SK-N-SH (cell line): ENCODE measurements at regions not wholly inside any gene's neighbourhood (a gene's known extent, or its start where the extent isn't known, plus 50 kb on each side); places are given as distances from the start of the nearest gene placed in this dataset.

Source experiments
- CTCF ChIA-PET: fragments of 300-600, 350-600 bp; formaldehyde crosslinking; extraction: SDS; loops from one replicate; lab custom pipeline; 2021; lab: Yijun Ruan, JAX
- POLR2A ChIA-PET: fragments of 350-600 bp; sonication (Branson Sonifier 250); formaldehyde crosslinking; extraction: SDS; loops from one replicate; lab custom pipeline; 2020; ENCODE audit warnings: antibody characterized with exemption, inconsistent platforms; lab: Yijun Ruan, JAX
- DNase-seq: peaks from one replicate; pipeline ENCODE4 v3.0.0; 2012
- H2AFZ ChIP-seq: fragments of 200-600 bp; sonication (generic); 2 replicates; pipeline ENCODE4 v1.8.1; 2016; ENCODE audit warnings: antibody characterized with exemption, mild to moderate bottlenecking, low read depth
- H3F3A ChIP-seq: fragments of 200-600 bp; sonication (generic); replicated peaks from 2 replicates; pipeline ENCODE3; 2016; ENCODE audit warnings: antibody characterized with exemption, mild to moderate bottlenecking; ENCODE audit not compliant: insufficient read depth
- H3K27ac ChIP-seq, 2 experiments: fragments of 200-500 bp in 1 of 2; fragments of 200-600 bp in 1 of 2; sonication (Bioruptor generic) in 1 of 2; sonication (generic), shearing (Covaris generic) in 1 of 2; 2 replicates each; pipeline versions ENCODE4 v1.5.1 to v1.6.1; 2014 to 2016; ENCODE audit warnings: low read depth in 2 of 2, inconsistent platforms in 1 of 2, low read length in 1 of 2, mild to moderate bottlenecking in 1 of 2, mixed read lengths in 1 of 2
- H3K27me3 ChIP-seq: fragments of 200-600 bp; sonication (generic), shearing (Covaris generic); 2 replicates; pipeline ENCODE4 v1.6.1; 2016; ENCODE audit warnings: mixed run types; ENCODE audit not compliant: insufficient read depth
- H3K36me3 ChIP-seq, 2 experiments: fragments of 200-500 bp in 1 of 2; fragments of 200-600 bp in 1 of 2; sonication (Bioruptor generic) in 1 of 2; sonication (generic) in 1 of 2; replicated peaks in 1 of 2; 2 replicates each; pipeline versions ENCODE3 to v1.5.1; 2014 to 2016; ENCODE audit warnings: low read length in 1 of 2, mild to moderate bottlenecking in 1 of 2; ENCODE audit not compliant: insufficient read depth in 2 of 2, control insufficient read depth in 1 of 2
- H3K4me1 ChIP-seq, 2 experiments: fragments of 200-500 bp in 1 of 2; fragments of 200-600 bp in 1 of 2; sonication (Bioruptor generic) in 1 of 2; sonication (generic), shearing (Covaris generic) in 1 of 2; 2 replicates each; pipeline versions ENCODE4 v1.5.1 to v1.6.1; 2014 to 2016; ENCODE audit warnings: low read depth in 1 of 2, low read length in 1 of 2, mixed run types in 1 of 2; ENCODE audit not compliant: insufficient read depth in 2 of 2, control insufficient read depth in 1 of 2
- H3K4me2 ChIP-seq: fragments of 200-600 bp; sonication (generic), shearing (Covaris generic); 2 replicates; pipeline ENCODE4 v1.6.1; 2017; ENCODE audit warnings: mixed run types
- H3K4me3 ChIP-seq, 2 experiments: fragments of 200-500 bp in 1 of 2; fragments of 200-600 bp in 1 of 2; sonication (Bioruptor generic) in 1 of 2; sonication (generic), shearing (Covaris generic) in 1 of 2; 2 replicates each; pipeline versions ENCODE4 v1.5.1 to v1.8.1; 2014 to 2016; ENCODE audit warnings: low read depth in 2 of 2, inconsistent platforms in 1 of 2, low read length in 1 of 2, mild to moderate bottlenecking in 1 of 2, mixed read lengths in 1 of 2, moderate library complexity in 1 of 2
- H3K79me2 ChIP-seq: fragments of 200-600 bp; sonication (generic); 2 replicates; pipeline ENCODE4 v1.8.1; 2017; ENCODE audit warnings: mild to moderate bottlenecking; ENCODE audit not compliant: insufficient read depth
- H3K9ac ChIP-seq: fragments of 200-600 bp; sonication (generic); 2 replicates; pipeline ENCODE4 v1.6.1; 2017; ENCODE audit warnings: mixed run types
- H3K9me2 ChIP-seq: fragments of 200-600 bp; sonication (generic); 2 replicates; pipeline ENCODE4 v1.6.1; 2017; ENCODE audit warnings: mixed run types
- H3K9me3 ChIP-seq: fragments of 200-600 bp; sonication (generic); 2 replicates; pipeline ENCODE4 v1.6.1; 2017; ENCODE audit warnings: mixed run types, mild to moderate bottlenecking, moderate library complexity
- H4K20me1 ChIP-seq: fragments of 200-600 bp; sonication (generic); 2 replicates; pipeline ENCODE4 v1.6.1; 2017; ENCODE audit warnings: mild to moderate bottlenecking, mixed run types; ENCODE audit not compliant: insufficient read depth
- EZH2phosphoT487 ChIP-seq: fragments of 200-600 bp; sonication (generic); IDR thresholded peaks from 2 replicates; pipeline ENCODE4 v1.6.1; 2017; ENCODE audit warnings: low read depth, mixed run types, mild to moderate bottlenecking, antibody characterized with exemption, moderate library complexity, borderline replicate concordance
- FOXJ3 ChIP-seq: sonication (generic); formaldehyde crosslinking; IDR thresholded peaks from 2 replicates; pipeline ENCODE4 v1.5.1; 2020; ENCODE audit warnings: mild to moderate bottlenecking, missing genetic modification reagents
- IRF3 ChIP-seq: fragments of 150-350 bp; IDR thresholded peaks from 2 replicates; pipeline ENCODE4 v1.6.1; 2016; ENCODE audit warnings: mild to moderate bottlenecking, low read depth, low read length
- MAX ChIP-seq: IDR thresholded peaks from 2 replicates; pipeline ENCODE4 v1.4.0; 2012; ENCODE audit warnings: low read depth
- MEF2A ChIP-seq: IDR thresholded peaks from 2 replicates; pipeline ENCODE4 v1.4.0; 2012; ENCODE audit warnings: low read depth, borderline replicate concordance
- MXI1 ChIP-seq: IDR thresholded peaks from 2 replicates; pipeline ENCODE4 v1.6.1; 2012; ENCODE audit warnings: mild to moderate bottlenecking, low read depth, low read length, improper control_type of control experiment
- NRF1 ChIP-seq: IDR thresholded peaks from 2 replicates; pipeline ENCODE4 v1.6.1; 2012; ENCODE audit warnings: low read depth, mild to moderate bottlenecking, low read length
- POLR2AphosphoS5 ChIP-seq: IDR thresholded peaks from 2 replicates; pipeline ENCODE4 v1.6.1; 2012; ENCODE audit warnings: low read depth, low read length
- REST ChIP-seq: IDR thresholded peaks from 2 replicates; pipeline ENCODE4 v1.6.1; 2012; ENCODE audit warnings: mild to moderate bottlenecking, low read depth, low read length, moderate library complexity
- RFX5 ChIP-seq: IDR thresholded peaks from 2 replicates; pipeline ENCODE4 v1.6.1; 2012; ENCODE audit warnings: mild to moderate bottlenecking, improper control_type of control experiment, low read length
- RXRA ChIP-seq: IDR thresholded peaks from 2 replicates; pipeline ENCODE4 v1.4.0; 2012; ENCODE audit warnings: low read depth, mild to moderate bottlenecking, borderline replicate concordance
- SIN3A ChIP-seq: IDR thresholded peaks from 2 replicates; pipeline ENCODE4 v1.6.1; 2012; ENCODE audit warnings: low read depth, mild to moderate bottlenecking, low read length, moderate library complexity, borderline replicate concordance
- SMC3 ChIP-seq: IDR thresholded peaks from 2 replicates; pipeline ENCODE4 v1.6.1; 2012; ENCODE audit warnings: low read depth, low read length, improper control_type of control experiment
- TAF1 ChIP-seq: IDR thresholded peaks from 2 replicates; pipeline ENCODE4 v1.6.1; 2012; ENCODE audit warnings: low read depth, mild to moderate bottlenecking, low read length, moderate library complexity, borderline replicate concordance
- WGBS: methylation state at CpG from one replicate; pipeline ENCODE4 v1.1.6; 2017; ENCODE audit warnings: low lambda C conversion rate; 5-methylcytosine and 5-hydroxymethylcytosine counted together

GRCh38 chr4:173696011-173696410 is 166.0 kb upstream of the HAND2 start:
- no peak for DNase-seq
- no peaks in the 10 kb centered on the region for H3K36me3 ChIP-seq
- H3K9me3 ChIP-seq = no peaks in the 10 kb centered on the region
- no peak overlapping the region for H3K4me3 ChIP-seq
- TF ChIP-seq MXI1 (no peak), MEF2A (no peak), EZH2phosphoT487 (no peak), POLR2AphosphoS5 (no peak), TAF1 (no peak), FOXJ3 (CRISPR knock-in tag) (no peak), SIN3A (no peak), MAX (no peak), REST (no peak), RXRA (no peak), SMC3 (no peak), NRF1 (no peak), RFX5 (no peak), IRF3 (no peak)
- H3K4me2 ChIP-seq = no peak overlapping the region
- no peak overlapping the region for H3K9ac ChIP-seq
- no peaks in the 10 kb centered on the region for H4K20me1 ChIP-seq
- H3K27ac ChIP-seq = no peak overlapping the region
- CTCF ChIA-PET = no interaction called here
- H3K79me2 ChIP-seq = no peaks in the 10 kb centered on the region
- H2AFZ ChIP-seq = no peak overlapping the region
- H3K27me3 ChIP-seq = no peaks in the 10 kb centered on the region
- H3K4me1 ChIP-seq = peaks cover 0 to 9% of the 10 kb centered on the region in 2 experiments; a peak in 2 of 4 replicates
- POLR2A ChIA-PET = no interaction called here
- no peaks in the 10 kb centered on the region for H3K9me2 ChIP-seq
- WGBS = 89% methylated on average over 5 of the region's 5 CpGs
- no peaks in the 10 kb centered on the region for H3F3A ChIP-seq
